ENCODE measurements at regions not wholly inside any gene's neighbourhood (a gene's known extent, or its start where the extent isn't known, plus 50 kb on each side); places are given as distances from the start of the nearest gene placed in this dataset.

GRCh38 chrX:97763391-97763790 lies 879.7 kb downstream of the RPA4 start:
- no peak overlapping the region for H3K4me2 ChIP-seq (ENCODE audit: insufficient read depth, low read length)
- no peak overlapping the region for H3K4me3 ChIP-seq (replicated peaks in 1 of 3; ENCODE audit: insufficient read depth in 1 of 3, low read depth in 1 of 3, low read length in 3 of 3)
- H4K20me1 ChIP-seq (replicated peaks; ENCODE audit: control insufficient read depth, extremely low read depth, insufficient read depth, low read length), result no peaks in the 10 kb centered on the region
- no peak for TF ChIP-seq CTCF (IDR thresholded peaks at IDR 0.05; ENCODE audit: extremely low read depth in 1 of 2, insufficient read depth in 1 of 2, low read depth in 1 of 2, low read length in 2 of 2)
- dilution Hi-C loops (cut with MboI; ENCODE audit: extremely low pct_ligation_motif_present, low sequenced_read_pairs), result no loop called here
- H3K4me1 ChIP-seq (ENCODE audit: control insufficient read depth, extremely low read depth, insufficient read depth, low read length), result no peaks in the 10 kb centered on the region
- no peaks in the 10 kb centered on the region for H3K9me3 ChIP-seq (replicated peaks; ENCODE audit: control insufficient read depth, insufficient read depth, low read length)
- intact Hi-C loops (cut with micrococcal nuclease), result no loop called here
- DNase-seq (ENCODE audit: low read depth, low spot score) (no peak), FAIRE-seq (no peak)
- no peak overlapping the region for H2AFZ ChIP-seq (ENCODE audit: low read depth, low read length)
- no peak overlapping the region for H3K27ac ChIP-seq (ENCODE audit: insufficient read depth, low read depth, low read length)
- ChIA-PET CTCF (no interaction called here), POLR2A (no interaction called here)
- H3K79me2 ChIP-seq (ENCODE audit: control insufficient read depth, insufficient read depth, low read length), result no peaks in the 10 kb centered on the region
- H3K36me3 ChIP-seq (ENCODE audit: control insufficient read depth in 2 of 2, extremely low read depth in 1 of 2, insufficient read depth in 2 of 2, low read length in 2 of 2), result no peaks in the 10 kb centered on the region
- no peaks in the 10 kb centered on the region for H3K27me3 ChIP-seq (ENCODE audit: control insufficient read depth in 2 of 2, insufficient read depth in 2 of 2, low read length in 2 of 2)
- H3K9me1 ChIP-seq (replicated peaks; ENCODE audit: control insufficient read depth, extremely low read depth, insufficient read depth, low read length), result no peaks in the 10 kb centered on the region
- no peak overlapping the region for H3K9ac ChIP-seq (replicated peaks; ENCODE audit: extremely low read depth, insufficient read depth, low read length)
- BruUV-seq (replicated peaks), result no TSS peak

GRCh38 chrX:97763981-97764380 lies 880.3 kb downstream of the RPA4 start:
- no peak overlapping the region for H3K4me2 ChIP-seq (ENCODE audit: insufficient read depth, low read length)
- intact Hi-C loops (cut with micrococcal nuclease), result no loop called here

More at GRCh38 chrX:97763981-97764380, 880.3 kb downstream of the RPA4 start:
- no peak for TF ChIP-seq FOS (IDR thresholded peaks at IDR 0.05; ENCODE audit: borderline replicate concordance, insufficient read depth, low read length)
- TF ChIP-seq MAX (IDR thresholded peaks at IDR 0.05; ENCODE audit: insufficient read depth, insufficient read length), result no peak
- no peak for TF ChIP-seq GATA2 (IDR thresholded peaks at IDR 0.05; ENCODE audit: insufficient read depth, insufficient read length, low read depth, low read length)
- no peak for TF ChIP-seq JUN (IDR thresholded peaks at IDR 0.05; ENCODE audit: borderline replicate concordance, insufficient read depth, insufficient read length, low read depth)
- no peak for TF ChIP-seq POLR2AphosphoS5 (IDR thresholded peaks at IDR 0.05; ENCODE audit: insufficient read depth, low read depth, low read length)
- TF ChIP-seq MYC (IDR thresholded peaks at IDR 0.05; ENCODE audit: low read depth, low read length), result no peak
- no peak for TF ChIP-seq POLR2A (IDR thresholded peaks at IDR 0.05; ENCODE audit: low read depth, low read length)
- no peak for TF ChIP-seq CTCF (IDR thresholded peaks at IDR 0.05; ENCODE audit: extremely low read depth in 1 of 2, insufficient read depth in 1 of 2, low read depth in 1 of 2, low read length in 2 of 2)
- no peak for TF ChIP-seq EZH2 (IDR thresholded peaks at IDR 0.05; ENCODE audit: borderline replicate concordance, low read depth, low read length, severe bottlenecking)
- FAIRE-seq, result no peak
- no peak for DNase-seq (ENCODE audit: low read depth, low spot score)
- dilution Hi-C loops (cut with MboI; ENCODE audit: extremely low pct_ligation_motif_present, low sequenced_read_pairs), result no loop called here
- H3K27me3 ChIP-seq (ENCODE audit: control insufficient read depth in 2 of 2, insufficient read depth in 2 of 2, low read length in 2 of 2), result no peaks in the 10 kb centered on the region
- no peaks in the 10 kb centered on the region for H3K79me2 ChIP-seq (ENCODE audit: control insufficient read depth, insufficient read depth, low read length)
- no peaks in the 10 kb centered on the region for H3K9me3 ChIP-seq (replicated peaks; ENCODE audit: control insufficient read depth, insufficient read depth, low read length)
- no peaks in the 10 kb centered on the region for H3K36me3 ChIP-seq (ENCODE audit: control insufficient read depth in 2 of 2, extremely low read depth in 1 of 2, insufficient read depth in 2 of 2, low read length in 2 of 2)
- H3K27ac ChIP-seq (ENCODE audit: insufficient read depth, low read depth, low read length), result no peak overlapping the region
- BruUV-seq (replicated peaks), result no TSS peak
- no peaks in the 10 kb centered on the region for H3K9me1 ChIP-seq (replicated peaks; ENCODE audit: control insufficient read depth, extremely low read depth, insufficient read depth, low read length)
- no peak overlapping the region for H3K9ac ChIP-seq (replicated peaks; ENCODE audit: extremely low read depth, insufficient read depth, low read length)
- POLR2A ChIA-PET, result no interaction called here
- H4K20me1 ChIP-seq (replicated peaks; ENCODE audit: control insufficient read depth, extremely low read depth, insufficient read depth, low read length), result no peaks in the 10 kb centered on the region
- H3K4me3 ChIP-seq (replicated peaks in 1 of 3; ENCODE audit: insufficient read depth in 1 of 3, low read depth in 1 of 3, low read length in 3 of 3), result no peak overlapping the region
- H2AFZ ChIP-seq (ENCODE audit: low read depth, low read length), result no peak overlapping the region
- H3K4me1 ChIP-seq (ENCODE audit: control insufficient read depth, extremely low read depth, insufficient read depth, low read length), result no peaks in the 10 kb centered on the region
- CTCF ChIA-PET, result no interaction called here
